ENCODE measurements at regions not wholly inside any gene's neighbourhood (a gene's known extent, or its start where the extent isn't known, plus 50 kb on each side); places are given as distances from the start of the nearest gene placed in this dataset.

GRCh38 chr11:114826910-114827442, 148.6 kb downstream of the NXPE2 start:
- Histone ChIP-seq H3K9me3 (ENCODE audit: insufficient read depth, low read depth) (no peaks in the 10 kb centered on the region), H4K20me1 (ENCODE audit: insufficient read depth) (no peaks in the 10 kb centered on the region), H3K36me3 (ENCODE audit: low read depth) (no peaks in the 10 kb centered on the region), H3K27me3 (ENCODE audit: insufficient read depth, low read depth) (peaks cover 8% of the 10 kb centered on the region; the same call in 1 of the 2 replicates), H2AFZ (no peak overlapping the region), H3K79me2 (ENCODE audit: low read depth) (no peaks in the 10 kb centered on the region), H3K4me2 (no peak overlapping the region), H3K27ac (no peak overlapping the region), H3K9me2 (ENCODE audit: insufficient read depth) (no peaks in the 10 kb centered on the region), H3K4me1 (replicated peaks; ENCODE audit: insufficient read depth) (no peaks in the 10 kb centered on the region), H3F3A (ENCODE audit: insufficient read depth, low read depth) (no peaks in the 10 kb centered on the region), H3K4me3 (no peak overlapping the region)
- intact Hi-C loops (cut with micrococcal nuclease; ENCODE audit: unreplicated experiment), result no loop called here
- POLR2A ChIA-PET (ENCODE audit: unreplicated experiment), result no interaction called here
- CTCF ChIA-PET, result no interaction called here
- no peak for DNase-seq
- BruUV-seq (replicated peaks), result no TSS peak
- TF ChIP-seq CTCF (conservative IDR thresholded peaks at IDR 0.05) (no peak), EZH2 (IDR thresholded peaks at IDR 0.05; ENCODE audit: low read depth) (no peak)

GRCh38 chr11:114827736-114828135, 149.4 kb downstream of the NXPE2 start:
- DNase-seq, result no peak
- ChIA-PET POLR2A (ENCODE audit: unreplicated experiment) (no interaction called here), CTCF (no interaction called here)
- TF ChIP-seq CTCF (conservative IDR thresholded peaks at IDR 0.05) (no peak), EZH2 (IDR thresholded peaks at IDR 0.05; ENCODE audit: low read depth) (no peak)
- H3F3A ChIP-seq (ENCODE audit: insufficient read depth, low read depth), result no peaks in the 10 kb centered on the region
- no peaks in the 10 kb centered on the region for H3K9me3 ChIP-seq (ENCODE audit: insufficient read depth, low read depth)
- H3K9me2 ChIP-seq (ENCODE audit: insufficient read depth), result no peaks in the 10 kb centered on the region
- no peak overlapping the region for H3K4me2 ChIP-seq
- H3K4me1 ChIP-seq (replicated peaks; ENCODE audit: insufficient read depth), result no peaks in the 10 kb centered on the region
- no peak overlapping the region for H2AFZ ChIP-seq
- BruUV-seq (replicated peaks), result no TSS peak
- H3K79me2 ChIP-seq (ENCODE audit: low read depth), result no peaks in the 10 kb centered on the region
- H3K27me3 ChIP-seq (ENCODE audit: insufficient read depth, low read depth), result peaks cover 6% of the 10 kb centered on the region; the same call in 1 of the 2 replicates
- no peak overlapping the region for H3K27ac ChIP-seq
- intact Hi-C loops (cut with micrococcal nuclease; ENCODE audit: unreplicated experiment), result no loop called here
- H3K36me3 ChIP-seq (ENCODE audit: low read depth), result no peaks in the 10 kb centered on the region
- no peaks in the 10 kb centered on the region for H4K20me1 ChIP-seq (ENCODE audit: insufficient read depth)
- no peak overlapping the region for H3K4me3 ChIP-seq

GRCh38 chr11:114832532-114833125, 154.3 kb downstream of the NXPE2 start:
- CTCF ChIA-PET, result no interaction called here
- no peaks in the 10 kb centered on the region for H3K79me2 ChIP-seq (ENCODE audit: low read depth)

More at GRCh38 chr11:114832532-114833125, 154.3 kb downstream of the NXPE2 start:
- POLR2A ChIA-PET (ENCODE audit: unreplicated experiment), result no interaction called here
- H4K20me1 ChIP-seq (ENCODE audit: insufficient read depth), result no peaks in the 10 kb centered on the region
- H3K4me3 ChIP-seq, result no peak overlapping the region
- BruUV-seq (replicated peaks), result no TSS peak
- TF ChIP-seq EZH2 (IDR thresholded peaks at IDR 0.05; ENCODE audit: low read depth) (no peak), CTCF (conservative IDR thresholded peaks at IDR 0.05) (no peak)
- H3K4me1 ChIP-seq (replicated peaks; ENCODE audit: insufficient read depth), result no peaks in the 10 kb centered on the region
- no peaks in the 10 kb centered on the region for H3F3A ChIP-seq (ENCODE audit: insufficient read depth, low read depth)
- H2AFZ ChIP-seq, result no peak overlapping the region
- H3K9me3 ChIP-seq (ENCODE audit: insufficient read depth, low read depth), result no peaks in the 10 kb centered on the region
- no peak for DNase-seq
- no peaks in the 10 kb centered on the region for H3K9me2 ChIP-seq (ENCODE audit: insufficient read depth)
- no peaks in the 10 kb centered on the region for H3K36me3 ChIP-seq (ENCODE audit: low read depth)
- intact Hi-C loops (cut with micrococcal nuclease; ENCODE audit: unreplicated experiment), result no loop called here
- 0 out of 2 replicates have a peak, but pooled peaks cover 3% of the 10 kb centered on the region for H3K27me3 ChIP-seq (ENCODE audit: insufficient read depth, low read depth)
- H3K4me2 ChIP-seq, result no peak overlapping the region
- H3K27ac ChIP-seq, result no peak overlapping the region

Measured in PC-9 (cell line).